Left renal cortex interstitium (tissue), 4 donors: ENCODE measurements at regions not wholly inside any gene's neighbourhood (a gene's known extent, or its start where the extent isn't known, plus 50 kb on each side); places are given as distances from the start of the nearest gene placed in this dataset.
"Not testable (repeated sequence)": the region's sequence is repeated elsewhere in the genome, so short reads cannot be mapped to it uniquely, and the experiment has no call there.

Experiments
- DNase-seq, 4 donors: peaks; one replicate each; pipeline ENCODE4 v3.0.0-alpha.2; 2013; ENCODE audit warnings: low read depth in 4 of 4, low spot score in 2 of 4, missing footprints in 1 of 4

- DNase-seq = no peak
Observed at GRCh38 chr4:132646186-132646585, 502.9 kb upstream of the PCDH10 start.

- DNase-seq = no peak
Observed at GRCh38 chr4:132651196-132651595, 497.9 kb upstream of the PCDH10 start.

- DNase-seq = no peak
Observed at GRCh38 chr4:132660181-132660580, 488.9 kb upstream of the PCDH10 start.

- DNase-seq = no peak
Observed at GRCh38 chr4:132662456-132662855, 486.6 kb upstream of the PCDH10 start.

- DNase-seq = no peak
Observed at GRCh38 chr4:132669786-132670185, 479.3 kb upstream of the PCDH10 start.

- no peak for DNase-seq
Observed at GRCh38 chr4:132670557-132670956, 478.5 kb upstream of the PCDH10 start.

GRCh38 chr4:132683957-132684356, 465.1 kb upstream of the PCDH10 start:
- no peak for DNase-seq

- DNase-seq = no peak
Observed at GRCh38 chr4:132691026-132691425, 458.1 kb upstream of the PCDH10 start.

- no peak for DNase-seq
Observed at GRCh38 chr4:132691668-132692067, 457.4 kb upstream of the PCDH10 start.

- DNase-seq = no peak
Observed at GRCh38 chr4:132694775-132695174, 454.3 kb upstream of the PCDH10 start.

- not testable (repeated sequence) for DNase-seq
Observed at GRCh38 chr4:132697505-132697904, 451.6 kb upstream of the PCDH10 start.

- DNase-seq = no peak
Observed at GRCh38 chr4:132707955-132708354, 441.1 kb upstream of the PCDH10 start.

GRCh38 chr4:132709056-132709455, 440.0 kb upstream of the PCDH10 start:
- no peak for DNase-seq

- DNase-seq = no peak
Observed at GRCh38 chr4:132710971-132711370, 438.1 kb upstream of the PCDH10 start.

- no peak for DNase-seq
Observed at GRCh38 chr4:132737344-132737743, 411.8 kb upstream of the PCDH10 start.

- no peak for DNase-seq
Observed at GRCh38 chr4:132759199-132759780, 389.8 kb upstream of the PCDH10 start.

GRCh38 chr4:132763465-132763864, 385.6 kb upstream of the PCDH10 start:
- no peak for DNase-seq

- no peak for DNase-seq
Observed at GRCh38 chr4:132767901-132768300, 381.2 kb upstream of the PCDH10 start.

GRCh38 chr4:132770776-132771175, 378.3 kb upstream of the PCDH10 start:
- no peak for DNase-seq

- no peak for DNase-seq
Observed at GRCh38 chr4:132792310-132792709, 356.8 kb upstream of the PCDH10 start.

GRCh38 chr4:132797856-132798255, 351.2 kb upstream of the PCDH10 start:
- DNase-seq = no peak

GRCh38 chr4:132809298-132810032, 339.6 kb upstream of the PCDH10 start:
- DNase-seq = no peak
